Mesendoderm (in vitro differentiated cells): ENCODE measurements at regions not wholly inside any gene's neighbourhood (a gene's known extent, or its start where the extent isn't known, plus 50 kb on each side); places are given as distances from the start of the nearest gene placed in this dataset.

Source experiments
- DNase-seq: peaks from one replicate; pipeline ENCODE4 v3.0.0; 2013
- H2AK5ac ChIP-seq: 2 replicates; pipeline ENCODE4 v1.6.1; 2013; ENCODE audit warnings: low read length, inconsistent platforms
- H2BK120ac ChIP-seq: 2 replicates; pipeline ENCODE4 v1.6.1; 2013; ENCODE audit warnings: low read depth, mild to moderate bottlenecking, low read length, moderate library complexity, mixed read lengths
- H2BK15ac ChIP-seq: replicated peaks from 2 replicates; pipeline ENCODE4 v1.6.1; 2013; ENCODE audit warnings: low read depth, mild to moderate bottlenecking, moderate library complexity
- H2BK5ac ChIP-seq: 2 replicates; pipeline ENCODE4 v1.6.1; 2013; ENCODE audit warnings: low read length, inconsistent platforms
- H3K18ac ChIP-seq: 2 replicates; pipeline ENCODE4 v1.6.1; 2013; ENCODE audit warnings: mild to moderate bottlenecking, low read length, mixed read lengths
- H3K23ac ChIP-seq: one replicate; pipeline ENCODE4 v1.6.1; 2013; ENCODE audit warnings: low read length
- H3K27ac ChIP-seq: 2 replicates; pipeline ENCODE4 v1.5.1; 2013; ENCODE audit warnings: low read depth, mild to moderate bottlenecking, inconsistent platforms, low read length, moderate library complexity
- H3K27me3 ChIP-seq: 2 replicates; pipeline ENCODE4 v1.6.1; 2013; ENCODE audit warnings: low read length, control low read depth, mild to moderate bottlenecking, inconsistent platforms; ENCODE audit not compliant: insufficient read depth, poor library complexity
- H3K36me3 ChIP-seq: 2 replicates; pipeline ENCODE4 v1.6.1; 2013; ENCODE audit warnings: low read length, inconsistent platforms; ENCODE audit not compliant: control insufficient read depth, insufficient read depth
- H3K4ac ChIP-seq: one replicate; pipeline ENCODE4 v1.6.1; 2013; ENCODE audit warnings: low read depth, mild to moderate bottlenecking, low read length, moderate library complexity
- H3K4me1 ChIP-seq: 2 replicates; pipeline ENCODE4 v1.6.1; 2013; ENCODE audit warnings: low read depth, low read length, inconsistent platforms; ENCODE audit not compliant: control insufficient read depth
- H3K4me2 ChIP-seq: 2 replicates; pipeline ENCODE4 v1.6.1; 2013; ENCODE audit warnings: low read length
- H3K4me3 ChIP-seq: 2 replicates; pipeline ENCODE4 v1.5.1; 2013; ENCODE audit warnings: mild to moderate bottlenecking, low read length
- H3K56ac ChIP-seq: one replicate; pipeline ENCODE4 v1.6.1; 2013; ENCODE audit warnings: low read length
- H3K79me1 ChIP-seq: 2 replicates; pipeline ENCODE4 v1.6.1; 2013; ENCODE audit warnings: low read length, inconsistent platforms
- H3K79me2 ChIP-seq: 2 replicates; pipeline ENCODE4 v1.6.1; 2013; ENCODE audit warnings: mild to moderate bottlenecking, low read length; ENCODE audit not compliant: control insufficient read depth, insufficient read depth
- H3K9ac ChIP-seq: 2 replicates; pipeline ENCODE4 v1.6.1; 2013; ENCODE audit warnings: low read length, inconsistent platforms
- H4K5ac ChIP-seq: one replicate; pipeline ENCODE4 v1.6.1; 2013; ENCODE audit warnings: low read length
- H4K8ac ChIP-seq: one replicate; pipeline ENCODE4 v1.6.1; 2013; ENCODE audit warnings: low read depth, mild to moderate bottlenecking, control low read depth, low read length, moderate library complexity
- WGBS: extraction: QIAGEN DNeasy Blood & Tissue Kit; methylation state at CpG from one replicate; pipeline ENCODE4 v1.1.7; 2013; ENCODE audit warnings: low lambda C conversion rate, missing lambda C conversion rate; ENCODE audit not compliant: insufficient coverage; ENCODE audit errors: extremely low coverage; 5-methylcytosine and 5-hydroxymethylcytosine counted together

DNA sequence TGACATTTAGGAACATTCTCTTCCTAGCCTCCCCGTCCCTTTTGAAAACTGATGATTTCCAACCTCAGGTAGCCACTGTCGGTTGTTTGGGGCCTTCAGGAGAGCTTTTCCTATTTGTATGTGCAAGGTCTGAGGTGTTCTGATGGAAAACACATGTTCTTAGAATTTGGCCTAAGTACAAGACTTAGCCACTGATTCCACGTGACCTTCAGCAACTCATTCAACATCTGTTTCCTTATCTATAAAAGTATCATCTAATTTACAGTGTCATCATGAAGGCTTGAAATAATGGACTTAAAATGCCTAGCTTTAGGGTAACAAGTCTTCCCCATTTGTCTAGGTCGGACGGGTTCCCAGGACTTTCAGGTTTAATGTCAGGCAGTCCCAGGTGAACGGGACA is 259.3 kb downstream of the SOX9 start:
- Histone ChIP-seq H4K5ac (no peak overlapping the region), H3K4me1 (peaks cover 8% of the 10 kb centered on the region), H3K56ac (no peak overlapping the region), H2BK120ac (no peak overlapping the region), H3K36me3 (no peaks in the 10 kb centered on the region), H3K18ac (no peak overlapping the region), H3K23ac (no peak overlapping the region), H3K4ac (no peak overlapping the region), H3K27ac (no peak overlapping the region), H3K4me3 (no peak overlapping the region), H3K27me3 (no peaks in the 10 kb centered on the region), H2BK5ac (no peak overlapping the region), H3K79me1 (no peaks in the 10 kb centered on the region), H2AK5ac (no peak overlapping the region), H4K8ac (no peak overlapping the region), H3K4me2 (no peak overlapping the region), H3K79me2 (no peaks in the 10 kb centered on the region), H2BK15ac (no peak overlapping the region), H3K9ac (no peak overlapping the region)
- DNase-seq: no peak
- WGBS: no CpG with 5 or more reads among the region's 6 CpGs

DNA sequence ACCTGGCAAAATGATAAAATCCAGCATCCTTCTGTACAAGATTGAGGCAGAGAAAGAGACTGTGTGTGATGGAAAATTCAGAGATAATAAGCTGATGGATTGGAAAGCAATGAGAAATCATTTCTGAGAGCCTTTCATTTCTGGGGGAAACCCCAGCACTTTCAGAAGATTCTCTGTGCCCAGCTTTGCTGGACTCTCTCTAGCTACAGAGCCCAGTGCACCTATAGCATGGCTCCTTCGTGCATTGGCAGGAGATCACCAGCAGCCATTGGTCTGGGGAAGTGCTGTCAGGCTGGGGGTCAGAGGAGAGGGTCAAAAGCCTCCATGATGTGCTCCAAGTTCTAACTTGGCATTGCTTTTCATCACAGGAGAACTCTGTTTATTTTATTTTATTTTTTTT is 259.9 kb downstream of the SOX9 start:
- H3K4me1 ChIP-seq: peaks cover 8% of the 10 kb centered on the region
- no peaks in the 10 kb centered on the region for H3K36me3 ChIP-seq
- H2BK5ac ChIP-seq: no peak overlapping the region
- no peak overlapping the region for H4K5ac ChIP-seq
- H3K4me2 ChIP-seq: no peak overlapping the region
- H3K9ac ChIP-seq: no peak overlapping the region
- H2BK15ac ChIP-seq: no peak overlapping the region
- no peak for DNase-seq
- no peak overlapping the region for H2AK5ac ChIP-seq
- H3K4ac ChIP-seq: no peak overlapping the region
- H3K79me1 ChIP-seq: no peaks in the 10 kb centered on the region
- H2BK120ac ChIP-seq: no peak overlapping the region
- no peak overlapping the region for H4K8ac ChIP-seq
- WGBS: no CpG with 5 or more reads among the region's 1 CpG
- H3K23ac ChIP-seq: no peak overlapping the region
- H3K27ac ChIP-seq: no peak overlapping the region
- H3K18ac ChIP-seq: no peak overlapping the region
- H3K79me2 ChIP-seq: no peaks in the 10 kb centered on the region
- H3K27me3 ChIP-seq: no peaks in the 10 kb centered on the region
- H3K56ac ChIP-seq: no peak overlapping the region
- no peak overlapping the region for H3K4me3 ChIP-seq

GRCh38 chr17:72381597-72382397 is 261.0 kb downstream of the SOX9 start:
- H3K27ac ChIP-seq: no peak overlapping the region
- no peak overlapping the region for H3K18ac ChIP-seq
- H3K4ac ChIP-seq: no peak overlapping the region
- H3K4me1 ChIP-seq: peaks cover 8% of the 10 kb centered on the region
- no peak overlapping the region for H4K8ac ChIP-seq
- H2BK15ac ChIP-seq: no peak overlapping the region
- no CpG with 5 or more reads among the region's 12 CpGs for WGBS
- no peaks in the 10 kb centered on the region for H3K79me1 ChIP-seq
- H4K5ac ChIP-seq: no peak overlapping the region
- no peak overlapping the region for H3K56ac ChIP-seq
- no peak overlapping the region for H2BK120ac ChIP-seq
- no peak overlapping the region for H3K9ac ChIP-seq
- no peak overlapping the region for H3K23ac ChIP-seq
- H3K36me3 ChIP-seq: no peaks in the 10 kb centered on the region
- no peak overlapping the region for H2BK5ac ChIP-seq
- no peak overlapping the region for H3K4me2 ChIP-seq
- H3K27me3 ChIP-seq: no peaks in the 10 kb centered on the region
- no peak overlapping the region for H2AK5ac ChIP-seq
- H3K79me2 ChIP-seq: no peaks in the 10 kb centered on the region
- H3K4me3 ChIP-seq: no peak overlapping the region
- peak; percentile 91 for DNase-seq

- Histone ChIP-seq H3K56ac (peak overlapping the region; percentile 42), H3K36me3 (no peaks in the 10 kb centered on the region), H3K79me1 (no peaks in the 10 kb centered on the region), H3K4me3 (no peak overlapping the region), H3K23ac (no peak overlapping the region), H4K8ac (no peak overlapping the region), H3K4ac (no peak overlapping the region), H3K18ac (no peak overlapping the region), H3K27ac (no peak overlapping the region), H3K4me1 (peaks cover 8% of the 10 kb centered on the region), H3K4me2 (no peak overlapping the region), H4K5ac (no peak overlapping the region), H2AK5ac (no peak overlapping the region), H3K27me3 (no peaks in the 10 kb centered on the region), H3K79me2 (no peaks in the 10 kb centered on the region), H3K9ac (no peak overlapping the region), H2BK15ac (no peak overlapping the region), H2BK120ac (no peak overlapping the region), H2BK5ac (no peak overlapping the region)
- no CpG with 5 or more reads among the region's 26 CpGs for WGBS
- DNase-seq: peak; percentile 61
Measured at GRCh38 chr17:72382971-72383722, 262.3 kb downstream of the SOX9 start.

GRCh38 chr17:72385475-72385874 is 264.7 kb downstream of the SOX9 start:
- Histone ChIP-seq H3K27ac (no peak overlapping the region), H3K56ac (no peak overlapping the region), H4K8ac (no peak overlapping the region), H4K5ac (no peak overlapping the region), H3K4me2 (no peak overlapping the region), H3K4me3 (no peak overlapping the region), H3K79me2 (no peaks in the 10 kb centered on the region), H3K27me3 (no peaks in the 10 kb centered on the region), H2AK5ac (no peak overlapping the region), H3K23ac (no peak overlapping the region), H3K4ac (no peak overlapping the region), H3K36me3 (no peaks in the 10 kb centered on the region), H3K79me1 (no peaks in the 10 kb centered on the region), H2BK120ac (no peak overlapping the region), H3K18ac (no peak overlapping the region), H3K4me1 (peaks cover 8% of the 10 kb centered on the region), H3K9ac (no peak overlapping the region), H2BK5ac (no peak overlapping the region), H2BK15ac (no peak overlapping the region)
- 100% methylated on average over 3 of the region's 3 CpGs for WGBS
- no peak for DNase-seq
